GM12864 (cell line): ENCODE measurements at regions not wholly inside any gene's neighbourhood (a gene's known extent, or its start where the extent isn't known, plus 50 kb on each side); places are given as distances from the start of the nearest gene placed in this dataset.

Experiments used
- DNase-seq: peaks from one replicate; pipeline ENCODE4 v3.0.0-alpha.2; 2011; ENCODE audit warnings: low read depth
- H3K4me3 ChIP-seq: 2 replicates; pipeline ENCODE4 v1.5.1; 2011; ENCODE audit warnings: mild to moderate bottlenecking, low read depth, low read length, control low read depth
- TF ChIP-seq, protein P1 (sequence below): IDR thresholded peaks from 2 replicates; pipeline ENCODE4 v1.5.1; 2011; ENCODE audit warnings: low read depth, mild to moderate bottlenecking, moderate library complexity, low read length, control low read depth, inconsistent platforms; ENCODE audit errors: missing control alignments

DNA sequence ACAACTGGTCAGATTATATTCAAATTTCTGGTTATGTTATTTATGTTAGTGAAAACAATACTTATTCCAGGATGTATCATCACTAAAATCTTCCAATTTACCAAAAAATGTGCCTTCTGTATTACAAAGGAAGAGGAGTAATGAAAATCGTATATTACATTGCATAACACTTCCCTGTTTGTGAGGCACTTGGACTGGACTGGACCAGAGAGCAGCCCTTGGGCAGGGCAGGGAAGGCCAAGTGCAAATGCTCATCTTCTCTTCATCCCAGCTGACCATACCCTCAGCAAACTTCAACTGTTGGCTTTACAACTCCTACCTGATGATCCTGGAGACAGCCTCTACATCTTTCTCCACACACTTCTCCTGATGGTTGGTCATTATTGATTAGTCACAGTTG is 285.7 kb upstream of the MME start:
- TF ChIP-seq, protein P1, sequence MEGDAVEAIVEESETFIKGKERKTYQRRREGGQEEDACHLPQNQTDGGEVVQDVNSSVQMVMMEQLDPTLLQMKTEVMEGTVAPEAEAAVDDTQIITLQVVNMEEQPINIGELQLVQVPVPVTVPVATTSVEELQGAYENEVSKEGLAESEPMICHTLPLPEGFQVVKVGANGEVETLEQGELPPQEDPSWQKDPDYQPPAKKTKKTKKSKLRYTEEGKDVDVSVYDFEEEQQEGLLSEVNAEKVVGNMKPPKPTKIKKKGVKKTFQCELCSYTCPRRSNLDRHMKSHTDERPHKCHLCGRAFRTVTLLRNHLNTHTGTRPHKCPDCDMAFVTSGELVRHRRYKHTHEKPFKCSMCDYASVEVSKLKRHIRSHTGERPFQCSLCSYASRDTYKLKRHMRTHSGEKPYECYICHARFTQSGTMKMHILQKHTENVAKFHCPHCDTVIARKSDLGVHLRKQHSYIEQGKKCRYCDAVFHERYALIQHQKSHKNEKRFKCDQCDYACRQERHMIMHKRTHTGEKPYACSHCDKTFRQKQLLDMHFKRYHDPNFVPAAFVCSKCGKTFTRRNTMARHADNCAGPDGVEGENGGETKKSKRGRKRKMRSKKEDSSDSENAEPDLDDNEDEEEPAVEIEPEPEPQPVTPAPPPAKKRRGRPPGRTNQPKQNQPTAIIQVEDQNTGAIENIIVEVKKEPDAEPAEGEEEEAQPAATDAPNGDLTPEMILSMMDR = no peak
- H3K4me3 ChIP-seq = no peak overlapping the region
- DNase-seq = no peak

DNA sequence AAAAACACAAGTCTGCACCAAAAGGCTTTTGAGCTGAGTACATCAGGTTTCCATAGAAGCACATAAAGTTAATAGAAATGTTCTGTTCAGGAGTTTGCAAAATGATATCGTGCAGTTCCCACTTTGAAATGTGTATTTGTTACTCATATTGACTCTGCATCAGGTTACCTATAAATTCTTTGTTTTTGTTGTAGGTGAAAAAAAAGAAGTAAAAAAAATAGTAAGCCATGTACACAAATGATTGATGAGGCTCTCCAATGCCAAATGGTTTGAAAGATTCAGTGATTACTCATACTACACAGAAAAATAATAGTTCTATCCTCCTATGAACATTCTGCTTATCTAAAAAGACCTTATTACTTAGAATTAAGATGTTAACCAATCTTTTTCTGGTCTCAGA is 287.3 kb upstream of the MME start:
- TF ChIP-seq, protein P1 = no peak
- no peak overlapping the region for H3K4me3 ChIP-seq
- no peak for DNase-seq

DNA sequence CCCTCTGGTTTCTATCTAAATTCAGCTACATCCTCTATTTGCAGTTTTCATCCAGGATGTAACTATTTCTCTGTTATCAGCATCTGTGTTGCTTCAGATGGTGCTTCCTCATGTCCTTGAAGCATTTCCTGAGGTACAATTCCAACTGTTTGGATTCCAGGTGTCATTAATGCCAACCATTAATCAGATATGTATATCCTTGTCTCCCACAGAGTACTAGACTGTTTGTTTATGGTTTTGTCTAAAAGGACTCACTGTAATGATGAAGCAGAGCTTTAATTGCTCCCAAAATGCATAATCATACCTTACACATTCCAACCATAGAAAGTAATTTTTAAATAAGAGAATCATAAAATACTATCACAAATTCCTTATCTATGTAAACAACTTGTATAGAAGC is 288.5 kb upstream of the MME start:
- no peak overlapping the region for H3K4me3 ChIP-seq
- no peak for DNase-seq
- TF ChIP-seq, protein P1 = no peak

DNA sequence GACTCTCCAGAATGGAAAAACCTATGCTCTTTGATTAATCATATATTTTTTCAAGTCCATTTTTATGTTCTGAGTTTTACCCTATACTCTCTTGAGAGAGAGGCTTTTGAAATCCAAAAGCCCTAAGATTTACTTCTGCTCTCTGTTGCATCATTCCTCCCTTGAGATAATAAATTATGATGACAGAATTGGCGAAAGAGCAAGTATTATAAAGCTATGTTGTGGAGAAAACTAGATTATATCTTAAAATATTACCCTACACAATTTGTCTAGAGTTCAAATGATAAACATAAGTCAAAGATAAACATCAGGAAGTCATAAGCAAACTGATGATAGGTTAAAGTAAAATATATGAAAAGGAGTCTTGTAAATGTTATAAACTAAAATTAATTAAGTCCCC is 293.4 kb upstream of the MME start:
- TF ChIP-seq, protein P1 = no peak
- H3K4me3 ChIP-seq = no peak overlapping the region
- no peak for DNase-seq

DNA sequence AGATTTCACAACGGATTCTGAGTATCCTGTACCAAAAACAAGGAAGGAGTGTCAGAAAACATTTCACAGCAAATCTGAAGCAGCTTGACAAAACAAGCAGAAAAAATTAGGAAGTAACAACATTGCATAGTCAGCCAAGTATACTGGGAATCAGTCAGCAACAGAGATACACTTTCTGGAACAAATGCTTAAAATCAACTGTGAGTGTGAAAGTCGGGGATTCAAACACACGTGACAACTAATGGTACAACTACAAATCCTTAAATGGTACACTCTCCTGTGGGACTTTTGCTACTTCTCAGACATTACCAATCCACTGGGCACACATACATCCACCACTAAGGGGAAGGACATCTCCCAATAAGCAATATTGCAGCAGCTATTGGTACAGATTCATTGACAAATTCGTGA is 296.6 kb upstream of the MME start:
- DNase-seq = no peak
- TF ChIP-seq, protein P1 = no peak
- no peak overlapping the region for H3K4me3 ChIP-seq

DNA sequence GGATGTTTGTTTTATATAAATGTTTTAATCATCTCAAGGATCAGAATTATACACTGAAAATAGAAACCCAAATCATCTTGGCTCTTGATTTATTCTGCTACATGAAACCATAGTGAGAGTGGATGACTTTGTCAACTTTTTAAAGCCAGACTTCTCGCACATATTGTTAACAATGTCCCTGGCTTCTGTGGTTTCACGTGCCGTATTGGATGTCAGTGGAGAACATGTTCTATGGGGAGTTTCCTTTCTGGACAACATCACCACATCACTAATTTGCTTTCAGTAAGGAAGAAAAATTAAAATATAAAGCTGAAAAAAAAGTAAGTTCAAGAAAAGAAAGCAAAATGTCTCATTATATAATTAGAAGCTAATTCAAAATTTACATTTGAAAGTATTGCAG is 297.1 kb upstream of the MME start:
- no peak for DNase-seq
- H3K4me3 ChIP-seq = no peak overlapping the region
- TF ChIP-seq, protein P1 = no peak

DNA sequence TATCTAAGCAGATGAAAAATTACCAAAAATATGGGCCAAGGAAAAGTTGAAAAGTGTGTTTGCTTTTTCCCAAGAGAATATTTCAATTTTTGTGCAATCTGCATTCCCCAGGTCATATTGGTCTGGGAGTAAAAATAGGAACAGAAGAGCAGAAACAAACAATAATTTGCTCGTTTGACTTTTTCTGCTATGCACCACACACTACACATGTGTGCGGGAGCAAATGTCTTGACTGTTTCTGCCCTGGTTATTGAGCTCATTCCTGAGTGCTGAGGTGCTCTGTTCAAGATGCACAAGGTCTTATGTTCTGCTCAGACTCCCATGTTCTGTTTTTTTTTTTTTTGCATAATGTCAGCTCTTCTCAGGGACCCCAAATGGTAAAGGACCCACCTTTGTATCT is 298.0 kb upstream of the MME start:
- no peak for DNase-seq
- no peak overlapping the region for H3K4me3 ChIP-seq
- TF ChIP-seq, protein P1 = no peak
